ENCODE measurements at regions not wholly inside any gene's neighbourhood (a gene's known extent, or its start where the extent isn't known, plus 50 kb on each side); places are given as distances from the start of the nearest gene placed in this dataset.

DNA sequence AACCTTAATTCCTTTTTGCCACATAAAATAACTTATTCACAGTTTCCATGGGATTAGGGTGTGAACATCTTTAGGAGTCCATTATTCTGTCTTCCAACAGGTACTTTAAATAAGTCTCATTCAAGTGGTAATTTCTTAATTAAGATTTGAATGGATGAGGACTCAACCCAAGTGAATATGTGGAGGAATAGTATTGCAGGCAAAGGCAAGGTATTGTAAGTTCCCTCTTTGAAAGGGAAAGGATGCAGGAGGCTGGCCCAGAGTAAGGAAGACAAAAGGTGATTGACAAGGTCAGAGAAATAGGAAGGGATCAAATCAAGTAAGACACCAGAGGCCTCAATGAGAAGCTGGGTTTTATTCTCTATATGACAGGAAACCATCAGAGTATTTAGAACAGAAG is 238.2 kb upstream of the RBMS1 start:
- H3K27ac ChIP-seq, result no peak overlapping the region
- DNase-seq, result no peak
- no peaks in the 10 kb centered on the region for H3K27me3 ChIP-seq (replicated peaks in 1 of 7)
- H3K9me3 ChIP-seq, result no peaks in the 10 kb centered on the region
- no peaks in the 10 kb centered on the region for H3K36me3 ChIP-seq
- no peak for TF ChIP-seq POLR2AphosphoS5 (IDR thresholded peaks at IDR 0.05)
- TF ChIP-seq, protein P1, sequence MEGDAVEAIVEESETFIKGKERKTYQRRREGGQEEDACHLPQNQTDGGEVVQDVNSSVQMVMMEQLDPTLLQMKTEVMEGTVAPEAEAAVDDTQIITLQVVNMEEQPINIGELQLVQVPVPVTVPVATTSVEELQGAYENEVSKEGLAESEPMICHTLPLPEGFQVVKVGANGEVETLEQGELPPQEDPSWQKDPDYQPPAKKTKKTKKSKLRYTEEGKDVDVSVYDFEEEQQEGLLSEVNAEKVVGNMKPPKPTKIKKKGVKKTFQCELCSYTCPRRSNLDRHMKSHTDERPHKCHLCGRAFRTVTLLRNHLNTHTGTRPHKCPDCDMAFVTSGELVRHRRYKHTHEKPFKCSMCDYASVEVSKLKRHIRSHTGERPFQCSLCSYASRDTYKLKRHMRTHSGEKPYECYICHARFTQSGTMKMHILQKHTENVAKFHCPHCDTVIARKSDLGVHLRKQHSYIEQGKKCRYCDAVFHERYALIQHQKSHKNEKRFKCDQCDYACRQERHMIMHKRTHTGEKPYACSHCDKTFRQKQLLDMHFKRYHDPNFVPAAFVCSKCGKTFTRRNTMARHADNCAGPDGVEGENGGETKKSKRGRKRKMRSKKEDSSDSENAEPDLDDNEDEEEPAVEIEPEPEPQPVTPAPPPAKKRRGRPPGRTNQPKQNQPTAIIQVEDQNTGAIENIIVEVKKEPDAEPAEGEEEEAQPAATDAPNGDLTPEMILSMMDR (IDR thresholded peaks at IDR 0.05 in 8 of 11, conservative IDR thresholded peaks at IDR 0.05 in 3 of 11), result no peak
- TF ChIP-seq POLR2A (IDR thresholded peaks at IDR 0.05), result no peak
- intact Hi-C loops (cut with DNase I; ENCODE audit: low total_unique reads), result no loop called here
- H3K4me3 ChIP-seq, result no peak overlapping the region
- no peaks in the 10 kb centered on the region for H3K4me1 ChIP-seq

DNA sequence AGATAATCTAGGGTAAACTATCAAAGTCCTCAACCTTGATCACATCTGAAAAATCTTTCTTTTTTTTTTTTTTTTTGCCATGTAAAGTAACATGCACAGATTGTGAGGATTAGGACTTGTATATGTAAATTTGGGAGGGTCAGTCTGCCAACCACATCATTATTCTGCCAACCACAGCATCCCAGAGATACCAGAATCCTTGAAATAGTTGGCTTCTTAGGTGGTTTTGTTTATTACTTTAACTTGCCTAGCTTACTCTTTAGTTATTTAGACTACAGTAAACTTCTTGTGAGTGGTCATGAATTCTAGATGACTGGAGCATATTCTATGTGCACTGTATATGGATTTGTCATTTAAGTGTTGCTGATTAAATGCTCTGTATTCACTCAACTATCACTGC is 242.1 kb upstream of the RBMS1 start:
- H3K27ac ChIP-seq, result no peak overlapping the region
- H3K36me3 ChIP-seq, result no peaks in the 10 kb centered on the region
- no peak for DNase-seq
- intact Hi-C loops (cut with DNase I; ENCODE audit: low total_unique reads), result no loop called here
- no peaks in the 10 kb centered on the region for H3K9me3 ChIP-seq
- H3K4me1 ChIP-seq, result no peaks in the 10 kb centered on the region
- H3K4me3 ChIP-seq, result no peak overlapping the region
- H3K27me3 ChIP-seq (replicated peaks in 1 of 7), result no peaks in the 10 kb centered on the region
- TF ChIP-seq POLR2AphosphoS5 (IDR thresholded peaks at IDR 0.05), result no peak
- no peak for TF ChIP-seq POLR2A (IDR thresholded peaks at IDR 0.05)
- TF ChIP-seq, protein P1 (IDR thresholded peaks at IDR 0.05 in 8 of 11, conservative IDR thresholded peaks at IDR 0.05 in 3 of 11), result no peak

DNA sequence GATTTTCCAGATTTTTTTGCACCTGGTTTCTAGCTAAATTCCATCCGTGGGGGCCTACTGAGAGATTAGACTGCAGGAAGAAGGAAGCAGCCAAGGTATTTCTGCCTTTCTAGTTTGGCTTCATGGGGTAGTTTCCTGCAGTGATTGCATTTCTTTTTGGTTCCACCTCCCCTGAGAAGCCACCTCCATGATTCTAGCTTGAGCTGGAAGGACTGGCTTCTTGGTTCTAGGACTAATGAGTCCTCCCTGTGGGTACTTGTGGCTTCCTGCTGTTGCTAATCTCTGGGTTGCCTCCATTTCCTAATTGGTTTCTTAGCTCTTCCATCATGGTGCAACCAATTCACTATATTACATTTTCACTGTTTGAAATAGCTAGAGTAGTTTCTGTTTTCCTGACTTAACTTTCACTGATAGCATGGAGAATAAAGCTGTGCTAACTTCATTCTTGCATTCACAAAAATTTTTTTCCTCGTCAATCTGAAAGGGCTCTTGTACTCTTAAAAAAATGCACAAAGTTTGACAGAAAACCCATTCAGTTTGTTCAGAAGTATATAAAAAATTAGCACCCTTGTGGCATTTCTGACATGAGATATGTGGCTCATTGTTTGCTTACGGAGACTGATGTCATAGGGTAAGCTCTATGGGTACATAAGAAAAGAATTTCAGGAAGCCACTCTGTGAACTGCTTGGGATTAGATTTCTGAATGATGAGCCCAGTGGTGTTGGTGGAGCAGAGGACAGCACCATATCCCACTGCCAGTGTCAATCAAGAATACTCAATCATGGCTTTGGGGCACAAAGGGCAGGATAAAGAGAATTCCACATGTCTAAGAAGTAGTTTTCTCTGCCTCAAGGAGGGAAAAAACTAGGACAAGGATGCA is 242.8 kb upstream of the RBMS1 start:
- no peaks in the 10 kb centered on the region for H3K4me1 ChIP-seq
- no peak overlapping the region for H3K4me3 ChIP-seq
- H3K9me3 ChIP-seq, result no peaks in the 10 kb centered on the region
- no peaks in the 10 kb centered on the region for H3K27me3 ChIP-seq (replicated peaks in 1 of 7)
- 81 to 95% (median 87%) methylated on average over 3 of the region's 3 CpGs for WGBS, 5 donors
- no peak overlapping the region for H3K27ac ChIP-seq
- no peak for DNase-seq
- TF ChIP-seq, protein P1 (IDR thresholded peaks at IDR 0.05 in 8 of 11, conservative IDR thresholded peaks at IDR 0.05 in 3 of 11), result no peak
- TF ChIP-seq POLR2AphosphoS5 (IDR thresholded peaks at IDR 0.05) (no peak), POLR2A (IDR thresholded peaks at IDR 0.05) (no peak)
- H3K36me3 ChIP-seq, result no peaks in the 10 kb centered on the region
- intact Hi-C loops (cut with DNase I; ENCODE audit: low total_unique reads), result no loop called here

DNA sequence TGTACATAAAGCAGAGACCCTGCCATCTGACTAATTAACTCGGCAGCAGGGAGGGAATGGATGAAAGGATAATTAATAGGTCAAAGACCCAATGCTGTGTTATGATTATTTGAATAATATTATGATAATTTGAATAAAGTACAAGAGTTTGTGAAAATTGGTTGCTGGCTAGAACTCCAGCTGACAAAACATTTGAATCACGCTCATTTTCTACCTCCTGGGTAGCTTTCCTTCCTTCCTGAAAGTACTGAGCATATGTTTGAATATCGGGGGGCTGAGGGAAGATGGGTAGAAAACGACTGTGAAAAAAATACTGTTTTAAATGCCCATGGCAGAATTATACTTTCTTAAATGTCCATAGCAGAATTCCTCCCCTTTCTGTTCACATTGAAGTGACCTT is 243.6 kb upstream of the RBMS1 start:
- H3K27me3 ChIP-seq (replicated peaks in 1 of 7), result no peaks in the 10 kb centered on the region
- no peak for TF ChIP-seq POLR2A (IDR thresholded peaks at IDR 0.05)
- TF ChIP-seq, protein P1 (IDR thresholded peaks at IDR 0.05 in 8 of 11, conservative IDR thresholded peaks at IDR 0.05 in 3 of 11), result no peak
- TF ChIP-seq POLR2AphosphoS5 (IDR thresholded peaks at IDR 0.05), result no peak
- no peaks in the 10 kb centered on the region for H3K9me3 ChIP-seq
- H3K4me1 ChIP-seq, result no peaks in the 10 kb centered on the region
- no peak for DNase-seq
- WGBS, 5 donors, result 61 to 82% (median 76%) methylated on average over 4 of the region's 4 CpGs
- no peak overlapping the region for H3K4me3 ChIP-seq
- no peaks in the 10 kb centered on the region for H3K36me3 ChIP-seq
- intact Hi-C loops (cut with DNase I; ENCODE audit: low total_unique reads), result no loop called here
- no peak overlapping the region for H3K27ac ChIP-seq
